Activated T-helper 1 cell treated with anti-CD3 and anti-CD28 coated beads, Interleukin-12 subunit alpha, Interleukin-12 subunit beta, Interleukin-2, Interleukin-4 antibody, amounts not matched to agents 30 ng/mL and 10 ng/mL and 1 ng/mL, durations not matched to agents 14 hours and 24 hours and 36 hours (primary cell): ENCODE measurements at regions not wholly inside any gene's neighbourhood (a gene's known extent, or its start where the extent isn't known, plus 50 kb on each side); places are given as distances from the start of the nearest gene placed in this dataset.

Experiments used
- DNase-seq: peaks from one replicate; pipeline ENCODE4 v3.0.0; 2021; ENCODE audit warnings: low spot score
- H3K27ac Mint-ChIP-seq: one replicate; pipeline ENCODE4 v1.8.0; 2021; ENCODE audit warnings: mild to moderate bottlenecking, mixed read lengths
- H3K27me3 Mint-ChIP-seq: one replicate; pipeline ENCODE4 v1.8.0; 2022; ENCODE audit warnings: mild to moderate bottlenecking, moderate library complexity, mixed read lengths; ENCODE audit not compliant: insufficient read depth
- H3K36me3 Mint-ChIP-seq: one replicate; pipeline ENCODE4 v1.8.0; 2021; ENCODE audit warnings: low read depth, mixed read lengths
- H3K4me1 Mint-ChIP-seq: one replicate; pipeline ENCODE4 v1.8.0; 2021; ENCODE audit warnings: low read depth, mixed read lengths
- H3K4me3 Mint-ChIP-seq: one replicate; pipeline ENCODE4 v1.8.0; 2021; ENCODE audit warnings: mild to moderate bottlenecking, moderate library complexity, mixed read lengths
- H3K9me3 Mint-ChIP-seq: one replicate; pipeline ENCODE4 v1.8.0; 2021; ENCODE audit warnings: mixed read lengths
- intact Hi-C: fragments of 100-400 bp; cut with micrococcal nuclease; formaldehyde crosslinking; loops from one replicate; pipeline ENCODE4 v1.15.1; 2024

- H3K9me3 Mint-ChIP-seq: no peaks in the 10 kb centered on the region
- intact Hi-C loops: no loop called here
- peaks cover 4% of the 10 kb centered on the region for H3K4me1 Mint-ChIP-seq
- no peak overlapping the region for H3K4me3 Mint-ChIP-seq
- H3K27ac Mint-ChIP-seq: no peak overlapping the region
- DNase-seq: no peak
- no peaks in the 10 kb centered on the region for H3K36me3 Mint-ChIP-seq
- peaks cover 2% of the 10 kb centered on the region for H3K27me3 Mint-ChIP-seq
Observed at GRCh38 chr16:54454616-54455015, 168.0 kb upstream of the IRX3 start.

GRCh38 chr16:54453871-54454270 is 167.3 kb upstream of the IRX3 start:
- intact Hi-C loops: no loop called here
- no peak overlapping the region for H3K27ac Mint-ChIP-seq
- H3K4me3 Mint-ChIP-seq: no peak overlapping the region
- DNase-seq: no peak
- H3K4me1 Mint-ChIP-seq: peaks cover 4% of the 10 kb centered on the region
- peaks cover 2% of the 10 kb centered on the region for H3K27me3 Mint-ChIP-seq
- no peaks in the 10 kb centered on the region for H3K36me3 Mint-ChIP-seq
- H3K9me3 Mint-ChIP-seq: no peaks in the 10 kb centered on the region

- no peaks in the 10 kb centered on the region for H3K36me3 Mint-ChIP-seq
- DNase-seq: no peak
- H3K4me1 Mint-ChIP-seq: no peaks in the 10 kb centered on the region
- no peak overlapping the region for H3K4me3 Mint-ChIP-seq
- intact Hi-C loops: no loop called here
- peaks cover 9% of the 10 kb centered on the region for H3K27me3 Mint-ChIP-seq
- H3K27ac Mint-ChIP-seq: no peak overlapping the region
- H3K9me3 Mint-ChIP-seq: no peaks in the 10 kb centered on the region
Observed at GRCh38 chr16:54447576-54448440, 161.2 kb upstream of the IRX3 start.

GRCh38 chr16:54446639-54447038 is 160.1 kb upstream of the IRX3 start:
- Mint-ChIP-seq H3K27me3 (peaks cover 6% of the 10 kb centered on the region), H3K4me1 (no peaks in the 10 kb centered on the region), H3K27ac (no peak overlapping the region), H3K9me3 (no peaks in the 10 kb centered on the region), H3K36me3 (no peaks in the 10 kb centered on the region), H3K4me3 (no peak overlapping the region)
- intact Hi-C loops: no loop called here
- no peak for DNase-seq

- H3K27ac Mint-ChIP-seq: no peak overlapping the region
- H3K4me3 Mint-ChIP-seq: no peak overlapping the region
- H3K9me3 Mint-ChIP-seq: no peaks in the 10 kb centered on the region
- H3K27me3 Mint-ChIP-seq: peaks cover 6% of the 10 kb centered on the region
- H3K4me1 Mint-ChIP-seq: no peaks in the 10 kb centered on the region
- intact Hi-C loops: no loop called here
- no peaks in the 10 kb centered on the region for H3K36me3 Mint-ChIP-seq
- DNase-seq: no peak
Observed at GRCh38 chr16:54444851-54445458, 158.4 kb upstream of the IRX3 start.

- Mint-ChIP-seq H3K27me3 (peaks cover 6% of the 10 kb centered on the region), H3K4me3 (no peak overlapping the region), H3K27ac (no peak overlapping the region), H3K9me3 (no peaks in the 10 kb centered on the region), H3K36me3 (no peaks in the 10 kb centered on the region), H3K4me1 (no peaks in the 10 kb centered on the region)
- no peak for DNase-seq
- intact Hi-C loops: no loop called here
Observed at GRCh38 chr16:54443839-54444238, 157.3 kb upstream of the IRX3 start.

- Mint-ChIP-seq H3K27ac (no peak overlapping the region), H3K4me3 (no peak overlapping the region), H3K4me1 (no peaks in the 10 kb centered on the region), H3K36me3 (no peaks in the 10 kb centered on the region), H3K9me3 (no peaks in the 10 kb centered on the region), H3K27me3 (peaks cover 4% of the 10 kb centered on the region)
- DNase-seq: no peak
- intact Hi-C loops: no loop called here
Observed at GRCh38 chr16:54443352-54443751, 156.8 kb upstream of the IRX3 start.

- no peaks in the 10 kb centered on the region for H3K36me3 Mint-ChIP-seq
- H3K4me3 Mint-ChIP-seq: no peak overlapping the region
- H3K27me3 Mint-ChIP-seq: peaks cover 3% of the 10 kb centered on the region
- no peaks in the 10 kb centered on the region for H3K4me1 Mint-ChIP-seq
- intact Hi-C loops: no loop called here
- H3K27ac Mint-ChIP-seq: no peak overlapping the region
- no peaks in the 10 kb centered on the region for H3K9me3 Mint-ChIP-seq
- DNase-seq: no peak
Observed at GRCh38 chr16:54442864-54443263, 156.3 kb upstream of the IRX3 start.

- Mint-ChIP-seq H3K27me3 (no peaks in the 10 kb centered on the region), H3K9me3 (peaks cover 8% of the 10 kb centered on the region), H3K27ac (no peak overlapping the region), H3K4me3 (no peak overlapping the region), H3K36me3 (no peaks in the 10 kb centered on the region), H3K4me1 (no peaks in the 10 kb centered on the region)
- intact Hi-C loops: no loop called here
- no peak for DNase-seq
Observed at GRCh38 chr16:54438469-54438868, 151.9 kb upstream of the IRX3 start.

GRCh38 chr16:54437921-54438320 is 151.3 kb upstream of the IRX3 start:
- intact Hi-C loops: no loop called here
- DNase-seq: no peak
- no peak overlapping the region for H3K27ac Mint-ChIP-seq
- no peak overlapping the region for H3K4me3 Mint-ChIP-seq
- peaks cover 8% of the 10 kb centered on the region for H3K9me3 Mint-ChIP-seq
- H3K27me3 Mint-ChIP-seq: no peaks in the 10 kb centered on the region
- no peaks in the 10 kb centered on the region for H3K4me1 Mint-ChIP-seq
- H3K36me3 Mint-ChIP-seq: no peaks in the 10 kb centered on the region

GRCh38 chr16:54437401-54437800 is 150.8 kb upstream of the IRX3 start:
- peaks cover 8% of the 10 kb centered on the region for H3K9me3 Mint-ChIP-seq
- no peaks in the 10 kb centered on the region for H3K36me3 Mint-ChIP-seq
- intact Hi-C loops: no loop called here
- H3K4me1 Mint-ChIP-seq: no peaks in the 10 kb centered on the region
- H3K4me3 Mint-ChIP-seq: no peak overlapping the region
- H3K27me3 Mint-ChIP-seq: peaks cover under 1% of the 10 kb centered on the region
- H3K27ac Mint-ChIP-seq: no peak overlapping the region
- no peak for DNase-seq

GRCh38 chr16:54436346-54436745 is 149.8 kb upstream of the IRX3 start:
- Mint-ChIP-seq H3K36me3 (no peaks in the 10 kb centered on the region), H3K27ac (no peak overlapping the region), H3K4me3 (no peak overlapping the region), H3K27me3 (peaks cover 6% of the 10 kb centered on the region), H3K9me3 (peaks cover 8% of the 10 kb centered on the region), H3K4me1 (peaks cover 2% of the 10 kb centered on the region)
- no peak for DNase-seq
- intact Hi-C loops: no loop called here

GRCh38 chr16:54434859-54435258 is 148.3 kb upstream of the IRX3 start:
- no peak overlapping the region for H3K4me3 Mint-ChIP-seq
- intact Hi-C loops: no loop called here
- H3K4me1 Mint-ChIP-seq: peaks cover 10% of the 10 kb centered on the region
- no peak for DNase-seq
- no peaks in the 10 kb centered on the region for H3K36me3 Mint-ChIP-seq
- no peak overlapping the region for H3K27ac Mint-ChIP-seq
- H3K9me3 Mint-ChIP-seq: peaks cover 8% of the 10 kb centered on the region
- peaks cover 20% of the 10 kb centered on the region for H3K27me3 Mint-ChIP-seq
